ENCODE measurements at regions not wholly inside any gene's neighbourhood (a gene's known extent, or its start where the extent isn't known, plus 50 kb on each side); places are given as distances from the start of the nearest gene placed in this dataset.

DNA sequence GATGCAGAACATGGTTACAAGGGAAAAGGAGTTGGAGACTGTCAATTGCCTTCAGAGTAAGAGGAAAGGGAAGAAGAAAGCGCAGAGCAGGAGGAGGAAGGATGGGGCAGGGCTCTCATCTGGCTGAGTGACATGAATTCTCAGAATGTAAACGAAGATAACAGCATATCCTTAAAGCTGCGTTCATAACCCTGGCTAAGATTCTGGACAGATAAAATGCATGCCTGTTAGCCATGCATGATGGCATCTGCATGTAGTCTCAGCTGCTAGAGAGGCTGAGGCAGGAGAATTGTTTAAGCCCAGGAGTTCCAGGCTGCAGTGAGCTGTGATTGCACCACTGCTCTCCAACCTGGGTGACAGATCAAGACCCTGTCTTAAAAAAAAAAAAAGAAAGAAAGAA, 493.5 kb upstream of the PRKX start:
- no peak for DNase-seq

DNA sequence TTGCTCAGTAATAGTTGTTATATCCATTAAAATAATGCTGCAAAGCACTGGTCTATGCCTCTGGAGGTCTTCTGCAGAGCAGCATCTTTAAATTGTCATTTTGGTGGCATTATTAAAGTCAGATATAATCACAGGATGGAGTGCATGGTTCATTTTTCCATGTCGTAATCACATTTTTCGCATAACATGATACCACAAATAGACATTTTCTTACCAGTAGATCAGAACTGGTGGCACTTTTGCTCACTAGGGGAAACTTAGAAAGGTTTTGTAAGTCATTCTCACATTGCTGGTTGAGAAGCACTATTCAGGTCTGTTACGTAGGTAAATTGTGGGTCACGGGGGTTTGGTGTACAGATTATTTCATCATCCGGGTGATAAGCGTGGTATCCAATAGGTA, 484.5 kb upstream of the PRKX start:
- DNase-seq = no peak

DNA sequence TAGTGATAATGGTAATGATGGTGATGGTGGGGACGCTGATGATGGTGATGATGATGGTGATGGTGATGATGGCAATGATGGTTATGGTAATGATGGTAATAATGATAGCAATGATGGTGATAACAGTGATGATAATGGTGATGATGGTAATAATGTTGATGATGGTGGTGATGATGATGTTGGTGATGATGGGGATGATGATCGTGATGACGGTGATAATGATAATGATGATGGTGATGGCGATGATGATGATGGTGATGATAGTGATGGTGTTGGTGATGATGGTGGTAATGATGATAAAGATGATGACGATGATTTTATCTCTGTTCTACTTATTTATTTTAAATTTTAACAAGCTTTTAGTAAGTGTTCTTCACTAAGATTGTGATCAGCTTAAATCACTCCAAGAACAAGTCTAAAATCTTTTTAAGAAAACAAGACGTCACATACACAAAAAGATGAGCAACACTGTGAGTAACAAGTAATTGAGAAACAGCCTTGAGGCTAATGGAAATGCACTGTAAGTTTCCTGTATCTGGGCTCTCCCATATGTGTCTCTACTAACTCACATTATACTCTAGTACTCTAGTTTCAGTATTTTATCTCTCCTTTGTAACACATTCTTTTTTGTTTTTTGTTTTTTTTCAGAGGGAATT, 480.2 kb upstream of the PRKX start:
- no peak for DNase-seq

DNA sequence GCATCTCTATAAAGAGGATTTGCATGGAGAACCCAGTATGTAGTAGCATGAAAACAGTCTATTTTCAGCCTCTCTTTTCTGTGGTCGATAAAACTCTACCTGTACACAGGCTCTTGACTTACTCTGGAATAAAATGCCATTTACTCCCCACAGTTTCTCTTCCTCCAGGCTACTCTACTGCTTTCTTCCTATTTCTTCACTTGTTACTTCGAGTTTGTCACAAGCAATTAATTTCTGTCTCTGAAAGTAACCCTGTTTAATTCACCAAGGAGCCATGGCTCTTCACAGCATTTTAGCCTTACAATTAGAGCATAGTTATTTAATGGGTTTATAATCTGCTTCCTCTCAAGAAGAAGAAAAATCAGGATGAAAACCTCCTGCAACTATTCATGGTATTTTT, 472.9 kb upstream of the PRKX start:
- no peak for DNase-seq

DNA sequence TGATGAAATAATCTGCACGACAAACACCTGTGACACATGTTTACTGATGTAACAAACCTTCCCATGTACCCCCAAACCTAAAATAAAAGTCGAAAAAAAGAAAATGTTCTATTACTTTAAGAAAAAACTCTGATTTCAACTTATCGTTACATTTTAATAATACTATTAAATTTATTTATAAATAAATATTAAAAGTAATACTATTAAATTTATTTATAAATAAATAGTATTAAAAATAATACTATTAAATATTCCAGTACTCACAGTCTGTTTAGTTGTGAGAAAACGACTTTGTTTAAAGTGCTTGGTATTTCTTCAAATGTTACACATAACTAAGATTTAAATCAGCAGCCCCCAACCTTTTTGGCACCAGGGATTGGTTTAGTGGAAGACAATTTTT, 471.6 kb upstream of the PRKX start:
- no peak for DNase-seq

DNA sequence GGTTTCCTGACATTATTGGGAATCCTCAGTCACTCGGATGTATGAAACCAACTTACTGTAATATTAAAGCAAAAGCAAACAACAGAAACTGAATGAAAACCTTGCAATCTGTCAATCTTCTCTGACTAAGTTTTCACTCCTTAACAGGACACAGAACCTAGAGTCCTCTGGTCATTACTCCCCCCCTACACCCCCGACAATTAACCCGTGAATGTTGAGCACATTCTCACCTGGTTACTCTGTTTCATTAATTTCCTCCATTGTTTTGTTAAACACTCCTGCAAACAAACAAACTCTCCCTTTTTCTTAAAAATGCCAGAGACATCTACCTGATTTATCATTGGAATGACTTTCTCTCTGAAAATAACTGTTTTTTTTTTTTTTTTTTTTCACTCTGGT, 469.0 kb upstream of the PRKX start:
- DNase-seq = no peak

DNA sequence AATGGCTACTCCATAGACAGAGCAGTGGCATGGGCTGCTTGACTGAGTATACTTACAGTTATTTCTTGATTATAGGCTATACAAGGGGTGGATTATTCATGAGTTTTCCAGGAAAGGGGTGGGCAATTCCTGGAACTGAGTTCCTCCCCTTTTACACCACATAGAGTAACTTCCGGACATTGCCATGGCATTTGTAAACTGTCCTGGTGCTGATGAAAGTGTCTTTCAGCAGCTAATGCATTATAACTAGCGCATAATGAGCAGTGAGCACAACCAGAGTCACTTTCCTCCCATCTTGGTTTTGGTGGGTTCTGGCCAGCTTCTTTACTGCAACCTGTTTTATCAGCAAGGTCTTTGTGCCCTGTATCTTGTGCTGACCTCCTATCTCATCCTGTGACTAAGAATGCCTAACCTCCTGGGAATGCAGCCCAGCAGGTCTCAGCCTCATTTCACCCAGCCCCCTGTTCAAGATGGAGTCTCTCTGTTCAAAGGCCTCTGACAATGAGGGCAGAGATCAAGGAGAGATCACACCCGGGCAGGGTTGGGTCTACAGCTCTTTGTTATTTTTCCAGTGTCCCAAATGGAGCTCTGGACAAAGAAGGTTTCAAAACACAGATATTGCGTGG, 468.4 kb upstream of the PRKX start:
- DNase-seq = no peak

DNA sequence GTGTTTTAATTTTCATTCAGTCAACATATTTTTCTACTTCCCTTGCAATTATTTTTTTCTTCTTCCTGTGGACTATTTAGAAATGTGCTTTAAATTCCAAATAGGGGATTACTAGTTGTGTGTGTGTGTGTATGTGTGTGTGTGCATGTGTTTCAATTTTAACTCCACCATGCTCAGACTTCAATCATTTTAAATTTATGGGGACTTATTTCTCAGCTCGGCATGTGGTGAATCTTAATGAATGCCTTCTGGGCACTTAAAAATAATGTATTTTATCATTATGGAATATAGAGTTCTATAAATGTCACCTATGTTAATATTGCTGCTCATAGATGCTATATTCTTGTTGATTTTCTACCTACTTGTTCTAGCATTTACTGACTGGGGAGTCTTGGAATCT, 465.6 kb upstream of the PRKX start:
- no peak for DNase-seq

DNA sequence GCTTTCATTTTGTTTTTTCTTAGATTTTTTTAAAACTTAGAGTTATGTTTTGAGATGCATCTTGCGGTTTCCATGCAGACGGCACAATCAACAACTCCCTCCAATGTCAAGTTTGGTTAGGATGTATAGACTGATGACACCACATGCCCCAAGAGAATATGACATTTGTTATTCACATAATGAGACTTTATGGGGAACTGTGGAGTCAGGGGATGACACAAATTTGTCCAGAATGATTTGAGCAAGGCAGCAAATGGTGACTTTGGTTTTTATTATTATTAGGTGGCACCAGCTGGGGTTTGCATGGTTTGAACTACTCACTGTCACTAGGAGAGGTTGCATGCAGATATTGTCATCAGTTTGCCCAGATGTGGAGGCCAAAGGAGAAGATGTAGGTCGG, 461.8 kb upstream of the PRKX start:
- no peak for DNase-seq

DNA sequence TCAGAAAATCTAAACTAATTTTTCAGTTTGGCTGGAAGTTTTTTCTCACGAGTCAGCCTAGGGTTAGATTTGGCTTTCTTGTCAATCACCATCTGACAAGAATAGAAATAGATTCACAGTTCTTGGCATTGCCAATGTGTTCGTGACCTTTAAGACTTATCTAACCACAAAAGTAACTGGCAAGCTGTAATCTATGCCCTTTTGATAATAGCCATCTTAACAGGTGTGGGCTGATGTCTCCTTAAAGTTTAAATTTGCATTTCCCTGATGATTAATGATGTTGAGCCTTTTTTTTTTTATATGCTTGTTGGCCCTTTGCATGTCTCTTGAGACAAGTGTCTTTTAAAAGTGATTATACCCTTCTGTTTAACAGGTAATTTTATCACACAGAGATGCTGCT, 460.3 kb upstream of the PRKX start:
- DNase-seq = no peak

DNA sequence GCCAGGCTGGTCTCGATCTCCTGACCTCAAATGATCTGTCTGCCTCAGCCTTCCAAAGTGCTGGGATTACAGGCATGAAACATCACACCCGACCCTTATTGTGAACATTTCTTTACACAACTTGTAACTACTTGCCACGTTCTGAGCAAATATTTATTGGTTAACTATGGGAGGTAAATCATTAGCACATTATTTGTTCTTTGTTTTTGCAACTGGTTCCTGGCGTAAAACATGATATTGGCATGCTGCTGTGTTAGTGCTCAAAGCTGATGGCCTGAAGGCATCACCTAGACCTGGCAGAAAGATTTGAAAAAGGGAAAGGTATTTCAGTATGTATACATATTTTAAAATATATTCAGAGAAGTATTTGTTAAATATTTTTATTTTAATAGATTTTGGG, 438.3 kb upstream of the PRKX start:
- no peak for DNase-seq

DNA sequence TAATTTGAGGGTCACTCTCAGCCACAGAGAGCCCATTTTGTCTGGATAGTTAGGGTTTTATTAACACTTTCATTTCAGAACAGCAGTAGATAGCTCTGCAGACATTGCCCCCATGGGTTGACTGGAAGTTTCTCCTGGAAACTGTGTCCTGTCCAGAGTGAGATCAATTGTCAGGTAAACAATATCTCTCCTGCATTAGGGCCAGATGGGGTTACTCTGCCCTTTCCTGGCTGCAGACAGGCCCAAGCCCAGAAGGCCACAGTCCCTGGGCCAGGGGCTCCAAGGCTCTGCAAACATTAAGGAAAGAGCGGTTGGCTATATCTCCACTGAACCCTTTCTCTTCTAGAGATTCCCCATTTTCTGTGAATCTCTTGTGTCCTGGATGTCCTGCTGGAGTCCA, 436.8 kb upstream of the PRKX start:
- no peak for DNase-seq

DNA sequence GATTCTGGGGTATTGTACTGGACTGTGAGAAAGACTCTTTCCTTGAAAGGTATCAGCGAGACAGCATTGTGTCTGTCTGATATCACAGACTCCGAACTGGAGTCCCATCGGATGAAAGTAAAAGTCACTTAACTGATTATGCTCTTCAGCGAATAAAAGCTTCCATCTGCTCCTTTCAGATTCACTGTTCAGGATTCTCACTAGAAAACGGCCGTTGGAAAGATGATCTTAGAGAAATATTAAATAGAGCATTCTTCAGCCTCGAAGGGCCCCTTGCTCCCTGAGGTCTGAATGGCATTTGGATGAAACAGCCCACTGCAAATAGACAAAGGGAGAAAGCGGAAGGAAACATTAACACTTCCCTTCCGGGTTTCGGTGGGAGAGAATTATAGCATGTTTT, 416.2 kb upstream of the PRKX start:
- DNase-seq = no peak

DNA sequence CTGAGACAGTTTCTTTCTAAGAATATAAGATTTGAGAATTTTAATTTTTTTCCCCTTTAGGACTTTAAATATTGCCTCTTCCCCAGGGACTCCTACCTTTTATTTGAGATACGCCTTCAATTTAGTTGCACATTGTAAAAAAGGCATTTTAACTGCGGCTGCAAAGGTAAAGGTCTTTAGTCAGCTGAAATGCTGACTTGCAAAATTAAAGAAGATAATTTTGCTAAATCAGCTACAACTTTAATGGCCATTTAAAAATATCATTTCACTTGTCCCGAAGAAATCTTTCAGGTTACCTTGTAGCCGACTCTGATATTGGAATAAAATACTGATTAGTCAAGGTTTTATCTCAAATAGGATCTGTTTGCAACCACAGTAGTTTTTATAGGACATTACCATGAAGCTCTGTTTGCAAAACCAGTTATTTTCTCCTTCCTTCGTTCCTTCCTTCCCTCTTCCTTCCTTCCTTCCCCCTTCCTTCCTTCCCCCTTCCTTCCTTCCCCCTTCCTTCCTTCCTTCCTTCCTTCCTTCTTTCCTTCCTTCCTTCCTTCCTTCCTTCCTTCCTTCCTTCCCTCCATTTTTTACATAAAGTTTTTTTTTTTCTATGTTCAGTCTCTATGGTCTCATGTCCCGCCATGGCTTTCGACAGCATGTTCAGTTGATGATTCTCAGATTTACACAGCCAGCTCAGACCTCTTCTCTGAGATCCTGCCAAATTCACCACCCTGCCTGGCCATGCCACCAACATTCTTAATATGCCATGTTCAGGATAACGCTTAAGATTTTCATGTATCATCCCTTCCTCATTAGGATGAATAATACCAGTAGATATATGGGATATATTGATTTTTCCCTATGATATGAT, 405.4 kb upstream of the PRKX start:
- no peak for DNase-seq

DNA sequence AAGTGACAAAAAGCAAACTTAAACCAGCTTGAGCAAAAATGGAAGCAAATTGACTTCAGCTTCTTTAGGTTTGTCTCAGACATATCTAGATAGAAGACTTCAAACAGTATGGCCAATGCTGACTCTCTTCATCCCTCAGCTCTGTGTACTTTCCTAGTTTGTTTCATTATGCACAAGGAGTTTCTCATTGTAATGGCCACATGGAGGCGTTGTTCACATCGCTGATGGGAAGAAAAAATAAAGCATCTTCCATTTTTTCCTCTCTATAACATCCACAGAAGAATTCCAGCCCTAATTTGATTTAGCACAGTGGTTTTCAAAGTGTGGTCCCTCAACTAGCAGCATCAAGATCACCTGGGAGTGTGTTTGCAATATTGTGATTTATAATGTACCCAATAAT, 397.5 kb upstream of the PRKX start:
- DNase-seq = no peak

DNA sequence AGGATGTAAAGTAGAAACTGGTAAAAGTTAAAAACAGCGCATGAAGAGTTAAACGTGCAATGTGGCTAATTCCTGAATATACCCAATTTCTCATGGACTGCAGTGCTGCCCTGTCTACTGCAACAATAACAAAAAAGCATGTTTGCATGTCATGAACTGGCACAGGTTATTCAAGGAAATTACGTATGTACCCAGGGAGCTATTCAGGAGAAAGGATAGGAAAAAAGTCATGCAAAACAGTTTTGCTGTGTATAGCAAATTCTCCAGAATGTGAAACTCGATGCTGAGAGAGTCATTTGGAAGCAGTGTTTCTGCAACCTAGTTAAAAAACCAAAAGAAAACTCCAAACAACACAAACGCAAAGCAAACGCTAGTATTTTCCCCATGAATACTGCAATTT, 381.5 kb upstream of the PRKX start:
- no peak for DNase-seq

DNA sequence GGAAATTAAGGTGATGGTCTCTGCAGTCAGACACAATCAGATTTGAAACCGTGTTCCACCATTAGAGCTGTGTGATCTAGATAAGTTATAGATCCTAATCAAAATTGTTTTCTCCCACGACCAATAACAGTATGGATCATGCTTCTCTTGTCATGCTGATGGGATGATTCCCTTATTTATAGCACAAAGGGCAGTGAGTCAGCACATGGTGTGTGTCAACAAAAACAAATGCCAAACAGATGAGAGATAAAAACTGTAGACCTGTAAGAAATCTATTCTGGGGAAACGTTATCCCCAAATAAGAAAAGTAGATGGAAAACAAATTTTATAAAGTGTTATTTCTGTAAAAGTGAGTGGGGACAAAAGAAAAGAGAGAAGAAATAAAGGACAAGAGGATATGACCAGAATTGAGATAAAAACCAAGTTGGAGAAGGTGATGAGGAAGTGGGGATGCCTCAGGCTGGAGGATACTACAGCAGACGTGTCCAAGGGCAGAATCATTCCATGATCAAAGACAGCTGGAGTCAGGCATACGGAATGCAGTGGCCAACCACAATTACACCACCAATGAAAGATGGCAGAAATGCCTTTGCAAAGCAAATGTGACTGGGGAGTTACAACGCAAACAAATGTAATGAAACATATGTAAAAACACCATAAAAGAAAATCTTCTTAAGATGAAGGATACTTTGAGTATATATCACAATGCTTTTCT, 377.8 kb upstream of the PRKX start:
- no peak for DNase-seq

DNA sequence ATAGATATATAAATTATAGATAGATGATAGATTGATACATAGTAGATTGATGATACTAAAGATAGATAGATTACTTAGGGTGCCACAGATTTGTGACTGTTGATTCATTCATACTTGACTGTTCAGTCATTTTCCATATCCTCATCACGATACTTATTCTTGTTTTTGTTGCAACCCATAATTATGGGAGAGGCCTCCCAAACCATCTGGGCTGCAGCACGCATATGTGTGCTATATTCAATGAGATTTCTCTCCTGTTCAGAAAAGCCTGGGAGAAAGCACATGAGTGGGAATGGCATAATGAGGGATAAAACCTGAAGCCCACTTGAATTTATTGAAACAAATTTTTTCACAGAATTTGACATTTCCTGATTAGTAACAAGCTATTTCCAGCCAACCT, 346.4 kb upstream of the PRKX start:
- DNase-seq = no peak

DNA sequence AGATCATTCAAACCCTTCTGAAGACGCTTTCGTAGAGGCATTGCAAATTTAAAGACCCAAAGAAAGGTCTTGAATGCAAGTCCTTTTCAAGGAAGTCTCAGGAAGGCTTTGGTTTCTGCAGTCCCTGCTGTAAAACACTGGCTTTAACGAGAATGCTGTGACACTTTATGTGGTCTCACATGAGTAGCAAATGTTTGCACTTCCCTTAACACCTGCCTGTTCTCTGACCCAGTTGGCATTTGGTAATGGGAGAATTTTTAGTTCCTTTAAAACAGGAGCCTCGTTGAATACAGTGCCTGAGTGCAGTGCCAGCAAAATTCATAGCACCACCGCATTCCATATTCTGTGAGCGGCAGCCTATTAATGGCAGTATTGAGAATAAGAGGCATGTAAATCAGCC, 330.5 kb upstream of the PRKX start:
- no peak for DNase-seq

DNA sequence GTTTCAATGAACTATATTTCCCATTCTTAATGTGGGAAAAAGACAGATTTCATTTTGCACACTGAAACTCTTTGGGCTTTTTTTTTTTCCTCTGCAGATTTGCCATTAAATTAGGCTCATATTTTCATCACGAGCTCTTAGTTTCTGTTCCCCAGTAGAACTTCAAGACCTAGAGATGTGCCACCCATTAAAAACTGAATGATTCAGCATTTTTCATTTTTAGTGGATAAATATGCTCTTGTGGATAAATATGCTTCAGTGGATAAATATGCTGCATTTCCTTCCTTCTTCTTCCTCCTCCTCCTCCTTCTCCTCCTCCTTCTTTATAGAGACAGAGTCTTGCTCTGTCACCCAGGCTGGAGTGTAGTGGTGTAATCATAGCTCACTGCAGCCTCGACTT, 322.4 kb upstream of the PRKX start:
- DNase-seq = no peak

DNA sequence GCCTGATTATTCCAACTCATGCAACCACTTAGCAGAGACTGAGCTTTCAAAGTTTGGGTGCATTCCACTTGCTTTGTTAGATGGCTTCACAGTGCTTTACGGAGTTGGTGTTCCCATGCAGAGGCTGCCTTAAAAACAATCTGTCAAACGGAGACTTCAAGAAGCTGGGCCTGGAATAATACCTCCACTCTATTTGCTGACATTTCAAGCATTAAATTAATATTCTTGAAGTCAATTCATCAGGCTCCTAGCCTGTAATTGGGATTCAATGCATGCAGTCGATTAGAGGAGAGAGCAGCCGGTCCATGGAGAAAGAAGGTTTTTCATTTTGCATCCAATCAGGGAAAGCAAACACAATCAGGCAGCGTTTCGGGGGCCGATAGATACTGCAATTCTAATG, 314.7 kb upstream of the PRKX start:
- no peak for DNase-seq

DNA sequence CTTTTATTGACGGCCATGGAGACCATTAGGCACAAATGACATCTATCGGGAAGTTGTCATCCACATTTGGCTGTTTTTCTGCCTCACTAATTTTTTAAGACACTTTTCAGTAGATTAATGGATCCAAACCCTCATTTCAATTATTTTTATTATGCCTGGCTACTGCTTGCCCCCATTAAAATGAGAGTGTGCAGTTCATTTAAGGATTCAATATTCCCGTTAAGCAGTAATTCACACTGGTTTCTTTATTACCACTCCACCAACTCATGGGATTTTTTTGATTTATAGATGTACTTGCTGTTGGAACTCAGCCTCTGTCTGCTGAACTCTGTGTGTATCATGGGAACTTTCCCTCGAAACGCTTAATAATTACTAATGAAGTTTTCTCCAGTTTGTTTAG, 291.8 kb upstream of the PRKX start:
- DNase-seq = no peak

DNA sequence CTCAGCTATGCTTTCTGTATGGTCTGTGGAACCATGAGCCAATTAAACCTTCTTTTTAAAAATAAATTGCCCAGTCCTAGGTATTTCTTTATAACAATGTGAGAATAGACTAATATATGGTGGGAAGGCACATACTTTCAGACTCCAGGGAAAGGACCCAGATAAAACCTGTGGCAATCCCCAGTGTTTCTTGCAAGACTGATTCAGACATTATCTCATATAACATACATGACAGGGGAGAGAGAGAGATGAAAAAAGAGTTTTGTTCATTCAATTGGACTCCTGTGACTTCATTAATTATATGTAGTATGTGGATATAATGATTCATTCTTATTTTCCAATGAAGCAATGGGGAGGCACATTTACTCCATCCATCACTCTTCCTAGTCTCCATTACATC, 291.4 kb upstream of the PRKX start:
- no peak for DNase-seq

DNA sequence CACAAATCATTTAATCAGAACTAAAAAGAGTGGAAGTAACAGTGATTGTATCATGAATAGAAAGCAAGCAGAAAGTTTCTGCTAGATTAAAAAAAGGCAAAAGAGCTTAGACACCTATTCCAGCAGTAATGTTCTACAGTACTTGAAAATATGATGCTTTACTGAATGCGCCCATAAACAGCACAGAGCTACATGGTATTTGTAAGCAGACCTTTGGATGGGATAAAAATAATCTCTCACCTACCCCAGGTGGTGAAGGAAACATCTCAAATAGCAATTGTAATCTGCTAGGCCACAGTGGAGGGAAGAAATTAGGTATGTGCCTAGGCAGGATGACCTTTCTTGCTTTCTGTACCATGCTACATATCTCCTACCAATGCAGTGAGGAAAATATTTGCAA, 280.9 kb upstream of the PRKX start:
- no peak for DNase-seq
